Right ventricle myocardium inferior (tissue), 1 donor: ENCODE measurements at regions not wholly inside any gene's neighbourhood (a gene's known extent, or its start where the extent isn't known, plus 50 kb on each side); places are given as distances from the start of the nearest gene placed in this dataset.
A peak's percentile ranks its signal among the peaks of the same experiment; 100 is the strongest.
"Not testable (repeated sequence)": the region's sequence is repeated elsewhere in the genome, so short reads cannot be mapped to it uniquely, and the experiment has no call there.

Source experiments
- ATAC-seq: fragments of 200-7000 bp; cut with Tn5 transposase; one replicate; pipeline ENCODE4 v1.9.1; 2020; ENCODE audit warnings: mild to moderate bottlenecking, moderate library complexity
- DNase-seq: peaks from one replicate; pipeline ENCODE4 v3.0.0; 2021; ENCODE audit errors: missing footprints
- intact Hi-C: fragments of 100-400 bp; cut with DNase I; formaldehyde crosslinking; loops from one replicate; pipeline ENCODE4 v1.11.0; 2022
- donor health status: DM: no; HTN: yes; CAD: no; lungs with severe emphysema.

DNA sequence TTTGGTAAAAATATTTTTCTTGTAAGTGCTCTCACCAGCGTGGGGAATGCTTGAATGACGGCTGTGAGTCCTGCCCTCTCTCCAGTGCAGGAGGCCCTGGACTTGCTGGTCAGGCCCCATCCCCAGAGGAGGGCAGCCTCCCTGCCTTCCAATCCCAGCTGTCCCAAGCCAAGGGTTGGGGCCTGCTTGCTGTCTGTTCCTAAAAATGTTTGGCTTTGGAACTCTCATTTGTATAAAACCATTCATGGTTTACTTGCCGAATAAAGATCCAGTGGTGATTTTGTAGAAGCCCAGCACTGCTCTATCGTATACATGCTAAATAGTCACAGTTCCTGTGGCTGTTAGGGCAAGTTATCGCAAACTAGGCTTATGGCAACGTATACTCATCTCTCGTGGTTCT, 121.7 kb downstream of the GLRX3 start:
- ATAC-seq (no peak), DNase-seq (no peak)
- intact Hi-C loops = no loop called here

DNA sequence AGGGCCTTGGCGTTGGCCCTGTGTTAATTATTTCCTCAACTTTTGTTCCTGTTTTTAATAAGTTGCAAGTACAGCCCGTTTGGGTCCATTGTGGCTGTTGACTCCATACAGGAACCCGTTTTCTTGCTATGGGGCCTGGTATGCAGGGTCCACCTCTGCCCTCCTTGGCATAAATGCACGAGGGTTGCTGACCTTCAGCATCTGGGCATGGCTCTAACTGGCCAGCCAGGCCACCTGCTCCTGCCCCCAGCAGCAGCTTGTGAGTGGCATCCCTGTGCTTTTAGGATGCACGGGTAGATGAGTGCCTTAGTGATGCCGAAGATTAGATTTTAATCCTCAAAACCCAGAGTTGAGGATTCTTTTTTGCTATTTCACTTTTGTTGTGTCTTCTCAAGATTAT, 123.2 kb downstream of the GLRX3 start:
- ATAC-seq (no peak), DNase-seq (no peak)
- intact Hi-C loops = no loop called here

DNA sequence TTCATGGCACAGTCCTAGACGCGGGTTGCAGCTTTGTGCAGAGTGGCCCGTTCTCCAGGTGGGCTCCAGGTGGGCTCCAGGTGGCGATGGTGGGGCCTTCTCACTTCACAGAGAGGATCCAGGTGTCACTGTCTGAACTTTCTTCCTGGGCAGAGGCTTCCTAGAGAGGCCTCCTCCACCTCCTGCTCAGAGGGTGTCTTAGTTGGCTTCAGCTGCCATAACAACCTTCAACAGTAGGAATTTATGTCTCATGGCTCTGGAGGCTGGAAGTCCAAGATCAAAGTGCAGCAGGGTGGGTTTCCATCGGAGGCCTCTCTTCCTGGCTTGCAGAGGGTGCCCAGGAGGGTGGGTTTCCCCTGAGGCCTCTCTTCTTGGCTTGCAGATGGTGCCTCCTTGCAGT, 125.1 kb downstream of the GLRX3 start:
- DNase-seq = no peak
- no peak for ATAC-seq
- intact Hi-C loops = no loop called here

DNA sequence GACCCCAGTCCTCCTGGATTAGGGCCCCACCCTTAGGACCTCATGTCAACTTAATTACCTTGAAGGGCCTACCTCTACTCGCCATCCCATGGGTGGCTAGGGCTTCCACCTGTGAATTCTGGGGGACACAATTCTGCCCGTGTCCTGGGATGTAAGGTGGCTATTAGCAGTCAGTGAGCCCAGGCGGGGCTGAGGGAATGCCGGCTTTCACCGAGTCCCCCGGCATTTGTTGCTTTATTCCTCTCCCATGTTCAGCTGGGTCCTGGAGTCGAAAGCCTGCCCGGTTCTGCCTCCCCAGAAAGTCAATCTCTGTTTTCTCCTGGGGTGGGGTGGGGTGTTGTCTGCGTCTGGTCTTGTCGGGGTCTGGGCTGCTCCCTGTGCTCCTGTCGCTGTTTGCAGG, 125.6 kb downstream of the GLRX3 start:
- ATAC-seq (no peak), DNase-seq (no peak)
- intact Hi-C loops = no loop called here

DNA sequence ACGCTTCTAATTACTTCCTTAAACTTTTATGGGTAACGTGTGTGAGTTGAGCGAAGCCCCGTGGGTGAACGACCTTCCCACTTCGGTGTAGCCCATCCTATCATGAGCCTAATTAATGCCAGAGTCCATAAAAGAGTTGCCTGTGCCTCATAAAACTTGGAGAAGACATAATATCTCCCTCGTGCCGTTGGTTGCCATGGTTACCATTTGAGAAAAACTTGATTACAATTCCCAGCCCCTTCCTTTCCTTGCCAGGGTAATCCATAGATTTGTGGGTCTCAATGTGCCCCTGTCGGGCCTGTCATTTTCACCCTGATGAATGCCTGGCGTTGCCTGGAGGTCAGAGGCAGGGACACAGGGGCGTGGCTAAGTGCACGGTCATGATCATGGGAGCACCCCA, 127.1 kb downstream of the GLRX3 start:
- intact Hi-C loops = no loop called here
- DNase-seq (no peak), ATAC-seq (no peak)

DNA sequence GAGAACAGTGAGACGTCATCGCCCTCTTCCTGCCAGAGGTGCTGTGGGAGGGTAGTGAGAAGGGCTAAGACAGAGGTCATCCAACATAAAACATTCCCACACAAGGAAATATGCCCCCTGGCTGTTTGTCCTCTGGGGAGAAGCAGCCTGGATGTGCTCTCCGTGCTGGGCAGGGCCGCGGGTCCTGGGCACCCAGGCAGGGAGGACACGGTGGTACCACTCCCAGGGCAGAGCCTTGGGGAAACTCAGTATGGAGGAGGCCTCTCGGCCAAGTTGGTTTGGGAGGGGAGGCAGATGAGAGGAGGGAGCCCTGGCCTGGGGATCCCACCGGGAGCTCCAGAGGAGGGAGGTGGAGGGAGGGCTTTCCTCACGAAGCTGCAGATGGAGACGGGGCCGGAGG, 129.4 kb downstream of the GLRX3 start:
- ATAC-seq = no peak
- DNase-seq = no peak
- intact Hi-C loops = no loop called here

DNA sequence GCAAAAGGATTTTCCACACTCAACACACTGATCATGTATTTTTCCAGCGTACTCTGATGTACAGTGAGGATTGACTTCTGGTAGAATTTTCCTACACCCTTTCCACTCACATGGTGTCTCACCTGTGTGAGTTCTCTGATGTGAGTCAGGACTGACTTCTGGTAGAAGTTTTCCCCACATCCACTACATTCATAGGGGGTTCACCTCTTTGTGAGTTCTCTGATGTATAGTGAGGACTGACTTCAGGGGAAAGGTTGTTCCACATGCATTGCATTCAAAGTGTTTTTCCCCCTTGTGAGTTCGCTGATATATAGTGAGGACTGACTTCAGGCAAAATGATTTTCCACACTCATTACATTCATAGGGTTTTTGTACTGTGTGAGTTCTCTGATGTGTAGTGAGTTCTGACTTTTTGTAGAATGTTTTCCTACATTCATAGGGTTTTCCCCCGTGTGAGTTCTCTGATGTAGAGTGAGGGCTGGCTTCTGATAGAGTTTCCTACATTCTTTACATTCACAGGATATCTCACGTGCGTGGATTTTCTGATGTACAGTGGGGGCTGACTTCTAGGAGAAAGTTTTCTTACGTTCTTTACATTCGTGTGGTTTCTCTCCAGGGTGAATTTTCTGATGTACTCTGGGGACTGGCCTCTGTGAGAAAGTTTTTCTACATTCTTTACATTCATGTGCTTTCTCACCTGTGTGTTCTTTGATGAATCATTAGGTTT, 146.5 kb downstream of the GLRX3 start:
- ATAC-seq (no peak), DNase-seq (no peak)
- intact Hi-C loops = no loop called here

DNA sequence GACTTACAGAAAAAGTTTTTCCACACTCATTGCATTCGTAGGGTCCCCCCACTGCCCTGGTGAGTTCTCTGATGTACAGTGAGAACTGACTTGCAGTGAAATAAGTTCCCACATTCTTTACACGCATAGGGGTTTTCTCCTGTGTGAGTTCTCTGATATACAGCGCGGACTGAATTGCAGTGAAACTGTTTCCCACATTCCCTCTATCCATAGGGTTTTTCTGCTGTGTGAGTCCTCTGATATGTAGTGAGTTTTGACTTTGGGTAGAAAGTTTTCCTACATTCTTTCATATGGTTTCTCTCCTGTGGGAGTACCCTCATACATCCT, 147.0 kb downstream of the GLRX3 start:
- ATAC-seq (no peak), DNase-seq (no peak)
- intact Hi-C loops = no loop called here

DNA sequence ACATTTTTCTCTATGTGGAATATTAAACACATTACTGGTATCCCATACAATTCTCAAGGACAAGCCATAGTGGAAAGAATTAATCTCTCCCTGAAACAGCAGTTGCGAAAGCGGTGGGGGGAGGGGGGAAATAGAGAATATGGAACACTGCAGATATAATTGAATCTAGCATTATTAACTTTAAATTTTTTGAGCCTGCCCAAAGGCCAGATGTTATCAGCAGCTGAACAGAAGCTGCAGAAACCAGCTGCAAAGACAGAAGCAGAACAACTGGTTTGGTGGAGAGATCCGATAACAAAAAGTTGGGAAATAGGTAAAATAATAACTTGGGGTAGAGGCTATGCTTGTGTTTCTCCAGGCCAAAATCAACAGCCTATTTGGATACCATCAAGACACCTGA, 159.6 kb downstream of the GLRX3 start:
- intact Hi-C loops, ATAC-seq, DNase-seq: not testable (repeated sequence)

DNA sequence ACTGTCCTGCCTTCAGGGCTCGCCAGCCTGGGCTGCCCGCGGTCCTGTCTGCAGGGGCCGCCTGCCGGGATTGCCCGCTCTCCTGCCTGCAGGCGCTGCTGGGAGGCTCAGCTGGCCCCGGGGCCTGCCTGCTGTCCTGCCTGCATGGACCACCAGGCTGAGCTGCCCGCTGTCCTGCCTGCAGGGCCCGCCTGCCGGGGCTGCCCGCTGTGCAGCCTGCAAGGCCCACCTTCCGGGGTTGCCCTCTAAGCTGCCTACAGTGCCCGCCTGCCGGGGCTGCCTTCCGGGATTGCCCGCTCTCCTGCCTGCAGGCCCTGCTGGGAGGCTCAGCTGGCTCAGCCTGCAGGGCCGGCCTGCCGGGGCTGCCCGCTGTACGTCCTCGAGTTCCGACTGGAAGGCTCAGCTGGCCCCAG, 164.4 kb downstream of the GLRX3 start:
- no peak for DNase-seq
- peak; percentile 70 for ATAC-seq
- intact Hi-C loops = loop anchor here (5.0 kb wide), 1 partner anchor 108 kb away; no protein-coding TSS in a partner anchor

DNA sequence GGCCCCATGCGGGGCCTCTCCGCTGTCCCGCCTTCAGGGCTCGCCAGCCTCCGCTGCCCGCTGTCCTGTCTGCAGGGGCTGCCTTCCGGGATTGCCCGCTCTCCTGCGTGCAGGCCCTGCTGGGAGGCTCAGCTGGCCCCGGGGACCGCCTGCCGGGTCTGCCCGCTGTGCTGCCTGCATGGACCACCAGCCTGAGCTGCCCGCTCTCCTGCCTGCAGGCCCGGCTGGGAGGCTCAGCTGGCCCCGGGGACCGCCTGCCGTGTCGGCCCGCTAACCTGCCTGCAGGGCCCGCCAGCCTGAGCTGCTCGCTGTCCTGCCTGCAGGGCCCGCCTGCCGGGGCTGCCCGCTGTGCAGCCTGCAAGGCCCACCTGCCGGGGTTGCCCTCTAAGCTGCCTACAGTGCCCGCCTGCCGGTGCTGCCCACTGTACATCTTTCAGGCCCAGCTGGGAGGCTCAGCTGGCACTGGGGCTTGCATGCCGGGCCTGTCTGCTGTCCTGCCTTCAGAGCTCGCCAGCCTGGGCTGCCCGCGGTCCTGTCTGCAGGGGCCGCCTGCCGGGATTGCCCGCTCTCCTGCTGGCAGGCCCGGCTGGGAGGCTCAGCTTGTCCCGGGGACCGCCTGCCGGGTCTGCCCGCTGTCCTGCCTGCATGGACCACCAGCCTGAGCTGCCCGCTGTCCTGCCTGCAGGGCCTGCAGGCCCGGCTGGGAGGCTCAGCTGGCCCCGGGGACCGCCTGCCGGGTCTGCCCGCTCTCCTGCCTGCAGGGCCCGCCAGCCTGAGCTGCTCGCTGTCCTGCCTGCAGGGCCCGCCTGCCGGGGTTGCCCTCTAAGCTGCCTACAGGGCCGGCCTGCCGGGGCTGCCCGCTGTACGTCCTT, 165.1 kb downstream of the GLRX3 start:
- ATAC-seq = peak; percentile 88
- peak; percentile 87 for DNase-seq
- intact Hi-C loops = loop anchor here (5.0 kb wide), 1 partner anchor 109 kb away; no protein-coding TSS in a partner anchor

DNA sequence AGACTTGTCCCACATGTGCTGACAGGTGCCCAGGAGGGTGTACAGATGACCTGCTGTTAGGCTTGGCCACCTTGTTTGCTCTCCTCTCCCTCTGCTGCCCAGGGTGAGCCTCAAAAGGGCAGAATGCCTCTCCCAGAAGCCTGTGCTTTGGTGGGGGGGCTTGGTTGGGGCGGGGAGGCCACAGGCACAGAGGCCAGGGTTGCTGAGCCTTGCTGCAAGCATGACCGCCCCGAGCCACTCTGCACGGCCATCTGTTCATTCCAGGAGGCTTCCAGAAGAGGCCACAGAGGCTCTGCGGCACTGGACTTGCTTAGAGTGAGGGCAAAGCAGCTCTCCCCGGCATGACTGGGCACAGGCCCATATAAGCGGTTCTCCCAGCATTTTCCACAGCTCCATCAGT, 190.8 kb downstream of the GLRX3 start:
- intact Hi-C loops = no loop called here
- no peak for ATAC-seq
- no peak for DNase-seq

DNA sequence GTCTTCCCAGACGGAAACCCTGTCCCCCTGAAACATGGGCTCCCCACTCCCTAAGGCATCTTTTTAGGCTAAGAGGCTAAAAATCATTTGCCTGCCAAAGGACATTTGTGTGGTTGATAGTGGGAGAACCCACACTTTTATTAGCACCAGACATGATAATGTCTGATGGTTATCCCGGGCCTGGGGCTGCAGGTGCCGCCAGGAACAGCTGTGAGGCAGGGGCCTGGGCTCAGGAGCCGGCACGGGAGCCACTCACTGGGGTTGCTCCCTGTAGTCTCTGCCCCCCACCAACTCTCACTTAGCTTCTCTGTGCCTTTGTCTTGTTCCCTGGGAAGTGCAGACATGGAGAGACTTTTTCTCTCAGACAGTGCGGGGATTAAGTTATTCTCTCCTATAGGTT, 193.6 kb downstream of the GLRX3 start:
- no peak for DNase-seq
- ATAC-seq = no peak
- intact Hi-C loops = loop anchor here (10.0 kb wide), 1 partner anchor 1545 kb away; no protein-coding TSS in a partner anchor

DNA sequence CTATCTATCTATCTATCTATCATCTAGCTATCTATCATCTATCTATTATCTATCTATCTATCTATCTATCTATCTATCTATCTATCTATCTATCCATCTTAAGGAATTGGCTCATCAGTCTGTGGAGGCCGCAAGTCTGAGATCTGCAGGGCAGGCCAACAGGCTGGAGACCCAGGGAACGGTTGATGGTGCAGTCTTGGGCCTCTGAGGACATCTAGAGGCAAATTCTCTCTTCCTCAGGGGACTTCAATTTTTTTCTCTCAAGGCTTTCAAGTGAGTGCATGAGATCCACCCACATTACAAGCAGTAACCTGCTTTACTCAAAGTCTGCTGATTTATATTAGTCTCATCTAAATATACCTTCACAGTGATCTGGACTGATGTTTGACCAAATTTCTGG, 197.0 kb downstream of the GLRX3 start:
- no peak for ATAC-seq
- intact Hi-C loops = loop anchor here (10.0 kb wide), 1 partner anchor 1542 kb away; no protein-coding TSS in a partner anchor
- no peak for DNase-seq

DNA sequence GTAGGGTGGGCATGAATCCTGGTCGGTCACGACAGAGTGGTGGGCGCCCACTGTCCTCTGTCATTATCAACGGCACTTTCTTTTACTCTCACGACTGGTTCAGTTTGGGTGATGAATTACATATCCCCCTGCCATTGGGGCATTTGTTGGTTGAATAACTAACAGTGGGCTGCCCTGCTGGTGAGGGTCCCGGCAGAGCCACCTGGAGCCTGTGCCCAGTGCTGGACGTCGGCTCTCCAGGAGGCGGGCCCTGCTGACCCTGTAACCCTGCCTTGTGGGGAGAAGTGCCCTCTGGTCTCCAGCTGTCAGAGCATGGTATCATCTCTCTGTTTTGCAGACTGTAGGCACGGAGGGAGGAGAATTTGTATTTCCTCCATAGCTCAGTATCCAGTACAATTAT, 199.1 kb downstream of the GLRX3 start:
- ATAC-seq (no peak), DNase-seq (no peak)
- intact Hi-C loops = loop anchor here (10.0 kb wide), 1 partner anchor 1539 kb away; no protein-coding TSS in a partner anchor

DNA sequence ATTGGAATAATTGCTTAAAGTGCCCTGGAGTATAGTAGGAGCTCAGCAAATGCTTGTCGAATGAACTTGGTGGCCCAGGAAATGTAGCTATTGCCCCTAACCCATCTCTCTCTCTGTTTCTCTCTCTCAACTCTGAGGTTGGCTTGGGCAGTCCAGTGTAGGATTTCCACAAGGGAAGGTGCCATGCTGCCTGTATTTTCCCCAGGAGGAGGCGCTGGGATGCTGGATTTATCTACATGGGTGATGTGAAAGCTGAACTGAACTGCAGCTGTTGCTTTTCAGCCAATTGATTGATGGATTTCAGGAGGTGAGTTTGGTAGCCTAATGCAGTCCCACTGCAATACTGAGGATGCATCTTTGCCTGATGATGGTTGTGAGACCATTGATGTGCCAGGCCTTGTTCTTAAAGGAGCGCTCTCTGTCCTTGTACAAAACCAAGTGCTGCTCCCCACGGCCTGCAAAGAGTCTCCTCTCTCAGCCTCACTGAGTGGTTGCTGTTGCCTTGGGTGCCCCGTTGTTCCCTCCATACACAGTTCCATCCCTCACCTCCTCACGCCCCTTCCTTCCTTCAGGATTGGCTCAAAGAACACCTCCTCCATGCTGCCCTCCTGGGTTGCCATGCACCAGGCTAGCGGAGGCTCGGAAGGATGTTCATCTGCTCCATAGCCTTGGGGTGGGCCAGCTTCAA, 200.6 kb downstream of the GLRX3 start:
- DNase-seq (no peak), ATAC-seq (no peak)
- intact Hi-C loops = loop anchor here (10.0 kb wide), 1 partner anchor 1538 kb away; no protein-coding TSS in a partner anchor

DNA sequence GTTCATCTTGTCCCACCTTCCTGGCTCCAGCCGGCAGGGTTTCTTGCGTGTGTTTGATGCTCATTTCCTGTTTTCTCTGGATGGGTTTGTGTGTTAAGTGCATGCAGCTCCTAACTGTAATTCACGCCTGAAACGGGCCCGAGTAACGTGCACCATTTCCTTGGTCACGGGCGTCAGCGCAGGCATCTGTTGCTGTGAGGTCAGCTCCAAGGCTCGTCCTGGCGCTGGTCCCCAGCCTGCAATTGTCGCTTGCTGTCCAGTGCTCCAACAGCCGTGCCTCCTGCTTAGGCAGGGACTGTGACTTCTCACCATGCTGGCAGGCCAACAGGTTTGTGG, 201.1 kb downstream of the GLRX3 start:
- intact Hi-C loops = loop anchor here (10.0 kb wide), 1 partner anchor 1538 kb away; no protein-coding TSS in a partner anchor
- ATAC-seq = no peak
- DNase-seq = no peak

DNA sequence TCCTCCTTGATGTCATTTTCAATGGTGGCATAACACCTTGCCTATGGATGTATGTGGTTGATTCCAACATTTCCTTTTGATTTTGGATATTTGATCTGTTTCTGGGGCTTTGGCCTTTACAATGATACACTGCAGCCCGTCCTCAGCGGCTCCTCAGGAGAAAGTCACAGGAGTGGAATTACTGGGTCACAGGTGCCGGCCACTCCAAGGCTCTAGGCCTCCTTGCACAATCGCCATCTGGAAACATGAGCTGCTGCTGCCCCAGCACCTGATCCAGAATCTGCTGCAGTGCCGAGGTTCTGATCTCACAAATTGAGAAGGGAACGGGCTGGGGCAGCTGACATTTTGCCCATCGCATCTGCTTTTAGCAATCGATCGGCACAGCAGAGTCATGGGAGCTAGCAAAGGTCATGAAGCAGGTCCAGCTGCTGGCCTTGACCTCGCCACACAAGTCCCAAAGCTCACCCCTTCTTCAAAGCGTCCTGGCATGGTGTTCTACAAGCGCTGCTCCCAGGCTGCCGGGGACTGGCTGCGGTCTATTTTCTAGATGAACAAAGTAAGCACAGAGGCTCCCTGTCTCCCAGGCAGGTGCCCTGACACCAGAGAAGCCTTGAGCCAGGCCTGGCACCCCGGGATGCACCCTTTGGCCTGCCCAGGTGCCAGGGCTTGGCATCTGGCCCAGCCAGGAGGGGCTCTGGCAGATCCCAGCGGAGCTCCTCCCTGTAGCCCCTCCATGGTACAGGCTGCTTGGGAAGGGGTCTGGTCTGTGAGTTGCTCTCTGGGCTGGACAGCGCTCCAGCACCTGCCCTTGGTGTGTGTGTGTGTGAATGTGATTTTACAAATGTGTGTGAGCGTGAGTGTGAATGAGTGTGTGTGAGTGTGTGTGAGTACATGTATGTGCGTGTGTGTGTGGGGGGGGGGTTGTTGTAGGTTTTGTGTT, 201.8 kb downstream of the GLRX3 start:
- ATAC-seq = no peak
- intact Hi-C loops = loop anchor here (10.0 kb wide), 1 partner anchor 1537 kb away; no protein-coding TSS in a partner anchor

More for the DNA sequence above, 201.8 kb downstream of the GLRX3 start:
- no peak for DNase-seq
